HuH-7.5 (cell line): ENCODE measurements at regions not wholly inside any gene's neighbourhood (a gene's known extent, or its start where the extent isn't known, plus 50 kb on each side); places are given as distances from the start of the nearest gene placed in this dataset.

Source experiments
- DNase-seq: peaks from one replicate; pipeline ENCODE4 v3.0.0; 2011; ENCODE audit warnings: low spot score

GRCh38 chr15:47473106-47473725 lies 244.1 kb upstream of the SEMA6D start:
- DNase-seq: no peak

- no peak for DNase-seq
Observed at GRCh38 chr15:47473832-47474231, 243.5 kb upstream of the SEMA6D start.

GRCh38 chr15:47475336-47475735 lies 242.0 kb upstream of the SEMA6D start:
- no peak for DNase-seq

GRCh38 chr15:47477341-47477740 lies 240.0 kb upstream of the SEMA6D start:
- no peak for DNase-seq

GRCh38 chr15:47484059-47484458 lies 233.2 kb upstream of the SEMA6D start:
- no peak for DNase-seq

GRCh38 chr15:47484997-47485396 lies 232.3 kb upstream of the SEMA6D start:
- no peak for DNase-seq

- no peak for DNase-seq
Observed at GRCh38 chr15:47485419-47485818, 231.9 kb upstream of the SEMA6D start.

GRCh38 chr15:47486040-47486439 lies 231.3 kb upstream of the SEMA6D start:
- DNase-seq: no peak

GRCh38 chr15:47492195-47492594 lies 225.1 kb upstream of the SEMA6D start:
- no peak for DNase-seq

- DNase-seq: no peak
Observed at GRCh38 chr15:47493357-47494247, 223.7 kb upstream of the SEMA6D start.

- no peak for DNase-seq
Observed at GRCh38 chr15:47496343-47497185, 220.7 kb upstream of the SEMA6D start.

GRCh38 chr15:47500842-47501241 lies 216.5 kb upstream of the SEMA6D start:
- no peak for DNase-seq

GRCh38 chr15:47502041-47502440 lies 215.3 kb upstream of the SEMA6D start:
- DNase-seq: no peak

- no peak for DNase-seq
Observed at GRCh38 chr15:47503876-47504275, 213.4 kb upstream of the SEMA6D start.

- DNase-seq: no peak
Observed at GRCh38 chr15:47504624-47505256, 212.6 kb upstream of the SEMA6D start.

- DNase-seq: no peak
Observed at GRCh38 chr15:47505712-47506328, 211.5 kb upstream of the SEMA6D start.

- DNase-seq: no peak
Observed at GRCh38 chr15:47506329-47507100, 210.8 kb upstream of the SEMA6D start.

- no peak for DNase-seq
Observed at GRCh38 chr15:47507221-47507985, 209.9 kb upstream of the SEMA6D start.

GRCh38 chr15:47511261-47511660 lies 206.0 kb upstream of the SEMA6D start:
- no peak for DNase-seq

- DNase-seq: no peak
Observed at GRCh38 chr15:47513471-47513870, 203.8 kb upstream of the SEMA6D start.
